Heart right ventricle (tissue), 16 donors: ENCODE measurements at regions not wholly inside any gene's neighbourhood (a gene's known extent, or its start where the extent isn't known, plus 50 kb on each side); places are given as distances from the start of the nearest gene placed in this dataset.

ENCODE experiments used
- ATAC-seq, 8 donors: fragments of 200-7000 bp; cut with Tn5 transposase; one replicate each; pipeline ENCODE4 v1.9.1; 2020; ENCODE audit warnings: mild to moderate bottlenecking in 8 of 8, moderate library complexity in 8 of 8, moderate number of reproducible peaks in 1 of 8
- DNase-seq, 2 donors: peaks; one replicate each; pipeline ENCODE4 v3.0.0-alpha.2; 2020
- H3K27ac ChIP-seq, 10 donors: fragments of 200-600 bp; sonication (generic) in 2 of 10; one replicate each; pipeline versions ENCODE4 v1.5.0 to v1.8.0; 2020 to 2022; ENCODE audit warnings: mild to moderate bottlenecking in 3 of 10
- H3K27me3 ChIP-seq, 7 donors: fragments of 200-600 bp; one replicate each; pipeline ENCODE4 v1.8.0; 2021 to 2022; ENCODE audit warnings: mild to moderate bottlenecking in 2 of 7
- H3K36me3 ChIP-seq, 9 donors: fragments of 200-600 bp; sonication (generic) in 1 of 9; one replicate each; pipeline versions ENCODE4 v1.5.0 to v1.8.0; 2020 to 2022; ENCODE audit warnings: mild to moderate bottlenecking in 2 of 9
- H3K4me1 ChIP-seq, 9 donors: fragments of 200-600 bp; sonication (generic) in 1 of 9; one replicate each; pipeline versions ENCODE4 v1.5.0 to v1.8.0; 2020 to 2022; ENCODE audit warnings: mild to moderate bottlenecking in 4 of 9
- H3K4me3 ChIP-seq, 10 donors: fragments of 200-600 bp; sonication (generic) in 2 of 10; one replicate each; pipeline versions ENCODE4 v1.5.0 to v1.8.0; 2020 to 2022; ENCODE audit warnings: mild to moderate bottlenecking in 7 of 10, moderate library complexity in 2 of 10
- H3K9me3 ChIP-seq, 11 donors: fragments of 200-600 bp in 10 of 11; sonication (generic) in 2 of 11; one replicate each; pipeline versions ENCODE4 v1.5.0 to v1.8.0; 2013 to 2022; ENCODE audit warnings: mild to moderate bottlenecking in 2 of 11, control low read depth in 1 of 11, moderate library complexity in 1 of 11
- CTCF ChIP-seq, 9 donors: fragments of 200-600 bp; sonication (generic) in 2 of 9; IDR thresholded peaks; one replicate each; pipeline versions ENCODE4 v1.5.0 to v1.8.0; 2021 to 2022; ENCODE audit warnings: antibody characterized with exemption in 9 of 9, mild to moderate bottlenecking in 5 of 9, moderate library complexity in 1 of 9
- WGBS, 2 donors: extraction: QIAGEN DNeasy Blood & Tissue Kit; methylation state at CpG; one replicate each; pipeline ENCODE4 v1.1.7; 2013; ENCODE audit warnings: inconsistent platforms in 1 of 2; 5-methylcytosine and 5-hydroxymethylcytosine counted together
- intact Hi-C, 10 donors: fragments of 100-400 bp; cut with DNase I; formaldehyde crosslinking; loops; one replicate each; pipeline versions ENCODE4 v1.11.1 to v1.14.2; 2022
- donor health status: Arrhythmogenic right ventricular cardiomyopathy.
- donor health status: ischemic (EF 13 %, LVEDD 7.1; RV severe dilation, severe dysfunction).
- donor health status: healthy with polysubstance abuse.
- donor health status: DM: no; HTN: yes; CAD: no.
- donor health status: DM: no; HTN: no; CAD: no.
- donor health status: ischemic (EF 25% LVEDD 6.9; RV normal size, moderate dysfunction).
- donor health status: ischemic (EF 25% LVEDD 5.7; RV mildly dilated, moderate dysfunction).
- donor health status: healthy.
- donor health status: DM: yes; HTN: yes; CAD: no.
- donor health status: Ischemic cardiomyopathy.
- donor health status: ischemic (EF 35%, LVEDD 5.7; RV mildly dilated, moderate dysfunction).
- donor health status: nonischemic (EF 11% LVEDD 7.7; RV severe dilation, severe dysfunction).
- donor health status: DM: yes; HTN: yes; CAD: no.
- donor health status: PGD.
- donor health status: ischemic (EF 29% LVEDD 5.4; RV normal size, mild dysfunction).
- donor health status: nonischemic (EF 23%, LVEDD 6.1; RV moderate dilation, normal function).

GRCh38 chr16:86846136-86846535 is 267.8 kb downstream of the FOXL1 start:
- Histone ChIP-seq H3K9me3 (no peaks in the 10 kb centered on the region), H3K27ac (no peak overlapping the region), H3K36me3 (no peaks in the 10 kb centered on the region), H3K27me3 (peaks cover 0 to 7% (median 0%) of the 10 kb centered on the region in 7 donors), H3K4me3 (no peak overlapping the region), H3K4me1 (no peaks in the 10 kb centered on the region)
- 69 to 72% methylated on average over 7 of the region's 7 CpGs for WGBS, 2 donors
- no peak for TF ChIP-seq CTCF (IDR thresholded peaks at IDR 0.05)
- no peak for DNase-seq
- intact Hi-C loops, result no loop called here
- ATAC-seq, result no peak

GRCh38 chr16:86848821-86849220 is 270.5 kb downstream of the FOXL1 start:
- no peak overlapping the region for H3K27ac ChIP-seq
- H3K36me3 ChIP-seq, result no peaks in the 10 kb centered on the region
- peaks cover 0 to 7% (median 0%) of the 10 kb centered on the region in 7 donors for H3K27me3 ChIP-seq
- ATAC-seq (no peak), DNase-seq (no peak)
- H3K4me1 ChIP-seq, result no peaks in the 10 kb centered on the region
- 48 to 49% methylated on average over 8 of the region's 8 CpGs for WGBS, 2 donors
- no peak overlapping the region for H3K4me3 ChIP-seq
- H3K9me3 ChIP-seq, result no peaks in the 10 kb centered on the region
- intact Hi-C loops, result no loop called here
- no peak for TF ChIP-seq CTCF (IDR thresholded peaks at IDR 0.05)

- WGBS, 2 donors, result 53 to 73% methylated on average over 12 of the region's 12 CpGs
- no peak for ATAC-seq
These were observed 272.3 kb downstream of the FOXL1 start for GRCh38 chr16:86850670-86851069.

GRCh38 chr16:86852135-86852534 is 273.8 kb downstream of the FOXL1 start:
- DNase-seq, result no peak
- no peak for TF ChIP-seq CTCF (IDR thresholded peaks at IDR 0.05)
- H3K27me3 ChIP-seq, result peaks cover 0 to 7% (median 0%) of the 10 kb centered on the region in 7 donors
- H3K4me3 ChIP-seq, result no peak overlapping the region
- 98 to 99% methylated on average over 2 of the region's 2 CpGs for WGBS, 2 donors
- H3K9me3 ChIP-seq, result no peaks in the 10 kb centered on the region
- H3K36me3 ChIP-seq, result no peaks in the 10 kb centered on the region
- no peak for ATAC-seq
- H3K27ac ChIP-seq, result no peak overlapping the region
- intact Hi-C loops, result loop anchor here in 1 of 10 donors (10.0 kb wide), 1 partner anchor 203 kb away; no protein-coding TSS in a partner anchor
- no peaks in the 10 kb centered on the region for H3K4me1 ChIP-seq

More at GRCh38 chr16:86850670-86851069, 272.3 kb downstream of the FOXL1 start:
- H3K27me3 ChIP-seq, result peaks cover 0 to 7% (median 0%) of the 10 kb centered on the region in 7 donors
- no peak for TF ChIP-seq CTCF (IDR thresholded peaks at IDR 0.05)
- H3K9me3 ChIP-seq, result no peaks in the 10 kb centered on the region
- H3K27ac ChIP-seq, result no peak overlapping the region
- no peaks in the 10 kb centered on the region for H3K4me1 ChIP-seq
- no peaks in the 10 kb centered on the region for H3K36me3 ChIP-seq
- intact Hi-C loops, result loop anchor here in 1 of 10 donors (10.0 kb wide), 1 partner anchor 204 kb away; no protein-coding TSS in a partner anchor
- DNase-seq, result no peak
- H3K4me3 ChIP-seq, result no peak overlapping the region
